ENCODE measurements at regions not wholly inside any gene's neighbourhood (a gene's known extent, or its start where the extent isn't known, plus 50 kb on each side); places are given as distances from the start of the nearest gene placed in this dataset.

DNA sequence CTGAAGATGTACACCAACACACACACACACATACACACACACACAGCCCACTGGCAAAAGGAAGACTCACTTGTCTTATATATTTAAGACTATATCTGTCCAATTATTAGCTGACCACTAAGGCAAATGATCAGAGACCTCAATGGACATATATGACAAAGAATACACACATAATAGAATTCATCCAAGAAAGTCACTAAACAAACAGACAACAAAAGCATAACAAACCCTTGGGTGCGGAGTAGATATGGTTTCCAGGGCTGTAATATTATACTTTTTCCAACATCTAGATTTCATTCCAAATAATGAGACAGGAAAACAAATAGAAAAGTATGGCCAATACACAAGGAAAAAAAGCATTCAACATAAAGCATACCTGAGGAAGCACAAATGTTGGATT, 72.3 kb upstream of the PRICKLE2 start:
- TF ChIP-seq POLR2A (IDR thresholded peaks at IDR 0.05; ENCODE audit: extremely low read depth, insufficient read length) = no peak
- TF ChIP-seq, protein P1, sequence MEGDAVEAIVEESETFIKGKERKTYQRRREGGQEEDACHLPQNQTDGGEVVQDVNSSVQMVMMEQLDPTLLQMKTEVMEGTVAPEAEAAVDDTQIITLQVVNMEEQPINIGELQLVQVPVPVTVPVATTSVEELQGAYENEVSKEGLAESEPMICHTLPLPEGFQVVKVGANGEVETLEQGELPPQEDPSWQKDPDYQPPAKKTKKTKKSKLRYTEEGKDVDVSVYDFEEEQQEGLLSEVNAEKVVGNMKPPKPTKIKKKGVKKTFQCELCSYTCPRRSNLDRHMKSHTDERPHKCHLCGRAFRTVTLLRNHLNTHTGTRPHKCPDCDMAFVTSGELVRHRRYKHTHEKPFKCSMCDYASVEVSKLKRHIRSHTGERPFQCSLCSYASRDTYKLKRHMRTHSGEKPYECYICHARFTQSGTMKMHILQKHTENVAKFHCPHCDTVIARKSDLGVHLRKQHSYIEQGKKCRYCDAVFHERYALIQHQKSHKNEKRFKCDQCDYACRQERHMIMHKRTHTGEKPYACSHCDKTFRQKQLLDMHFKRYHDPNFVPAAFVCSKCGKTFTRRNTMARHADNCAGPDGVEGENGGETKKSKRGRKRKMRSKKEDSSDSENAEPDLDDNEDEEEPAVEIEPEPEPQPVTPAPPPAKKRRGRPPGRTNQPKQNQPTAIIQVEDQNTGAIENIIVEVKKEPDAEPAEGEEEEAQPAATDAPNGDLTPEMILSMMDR (IDR thresholded peaks at IDR 0.05; ENCODE audit: low read depth, low read length) = no peak
